Dedifferentiated amniotic fluid mesenchymal stem cell (primary cell): ENCODE measurements at regions not wholly inside any gene's neighbourhood (a gene's known extent, or its start where the extent isn't known, plus 50 kb on each side); places are given as distances from the start of the nearest gene placed in this dataset.
"Not testable (repeated sequence)": the region's sequence is repeated elsewhere in the genome, so short reads cannot be mapped to it uniquely, and the experiment has no call there.

Experiments
- DNase-seq: peaks from one replicate; pipeline ENCODE4 v3.0.0-alpha.2; 2016; ENCODE audit errors: extremely low spot score

- DNase-seq = not testable (repeated sequence)
Observed at GRCh38 chr4:173618648-173619047, 88.6 kb upstream of the HAND2 start.

- DNase-seq = no peak
Observed at GRCh38 chr4:173609158-173609557, 79.1 kb upstream of the HAND2 start.

DNA sequence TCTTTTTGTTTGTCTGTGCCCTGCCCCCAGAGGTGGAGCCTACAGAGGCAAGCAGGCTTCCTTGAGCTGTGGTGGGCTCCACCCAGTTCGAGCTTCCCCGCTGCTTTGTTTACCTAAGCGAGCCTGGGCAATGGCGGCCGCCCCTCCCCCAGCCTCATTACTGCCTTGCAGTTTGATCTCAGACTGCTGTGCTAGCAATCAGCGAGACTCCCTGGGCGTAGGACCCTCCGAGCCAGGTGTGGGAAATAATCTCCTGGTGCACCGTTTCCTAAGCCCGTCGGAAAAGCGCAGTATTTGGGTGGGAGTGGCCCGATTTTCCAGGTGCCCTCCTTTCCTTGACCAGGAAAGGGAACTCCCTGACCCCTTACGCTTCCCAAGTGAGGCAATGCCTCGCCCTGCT lies 78.6 kb upstream of the HAND2 start:
- DNase-seq = not testable (repeated sequence)

DNA sequence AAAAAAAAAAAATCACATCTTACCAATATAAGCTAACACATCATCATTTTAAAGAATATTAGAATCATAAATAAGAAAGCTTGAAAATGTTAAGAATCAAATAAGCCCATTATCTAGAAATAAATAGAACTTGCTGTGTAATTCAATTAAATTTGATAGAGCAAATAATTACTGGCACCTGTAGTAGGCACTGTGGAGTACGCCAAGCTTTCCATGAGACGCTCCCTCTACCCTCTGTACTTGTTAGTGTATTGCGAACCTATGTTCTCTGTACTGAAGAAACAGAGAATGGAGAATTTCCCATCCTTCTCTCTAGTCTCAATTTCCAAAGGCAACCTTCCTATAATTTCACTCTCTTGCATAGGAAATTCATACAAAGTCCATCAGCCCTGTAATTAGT lies 61.7 kb upstream of the HAND2 start:
- DNase-seq = no peak

DNA sequence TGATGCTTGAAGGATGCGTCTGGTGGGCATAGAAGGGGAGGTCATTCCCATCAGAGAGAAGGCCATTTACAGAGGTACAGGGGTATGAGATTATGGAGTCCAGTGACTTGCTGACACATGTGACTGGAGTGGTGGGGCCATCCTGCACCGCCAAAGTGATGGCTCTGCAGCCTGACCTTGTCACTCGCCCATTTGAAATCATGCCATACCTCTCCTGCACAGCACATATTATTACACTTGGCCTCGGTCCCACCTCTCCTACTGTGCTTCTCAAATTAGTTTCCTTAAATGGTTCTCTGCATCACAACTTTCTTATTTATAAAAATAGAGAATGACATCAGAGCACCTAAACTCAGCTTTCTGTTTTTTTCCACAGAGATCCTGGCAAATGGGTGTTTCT lies 60.7 kb upstream of the HAND2 start:
- DNase-seq = no peak

GRCh38 chr4:173585876-173586572 lies 56.0 kb upstream of the HAND2 start:
- no peak for DNase-seq

DNA sequence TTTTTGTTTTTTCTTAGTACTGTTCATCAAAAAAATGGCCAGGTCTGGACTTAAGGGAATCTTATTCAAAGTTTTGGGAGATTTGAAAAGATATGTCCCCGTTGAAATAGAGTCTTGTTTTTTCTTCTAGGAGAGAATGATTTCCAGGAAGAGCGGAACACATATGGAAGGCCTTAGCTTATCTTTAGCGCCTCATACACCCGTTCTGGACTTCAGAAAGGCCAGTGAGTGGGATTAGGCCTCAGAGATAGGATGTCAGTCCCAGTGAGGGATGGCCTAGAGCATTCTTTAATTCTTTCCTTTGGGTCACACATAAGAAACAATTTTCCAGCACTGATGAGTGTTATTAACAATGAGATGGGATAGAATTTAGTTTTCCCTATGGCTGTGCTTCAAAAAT lies 54.5 kb upstream of the HAND2 start:
- DNase-seq = no peak
